GM18951 (cell line): ENCODE measurements at regions not wholly inside any gene's neighbourhood (a gene's known extent, or its start where the extent isn't known, plus 50 kb on each side); places are given as distances from the start of the nearest gene placed in this dataset.

ENCODE experiments used
- POLR2A ChIP-seq: IDR thresholded peaks from 4 replicates; pipeline ENCODE4 v1.6.1; 2011; ENCODE audit warnings: mild to moderate bottlenecking; ENCODE audit not compliant: insufficient read length, insufficient read depth; ENCODE audit errors: extremely low read depth
- in situ Hi-C: fragments of 300-500 bp; cut with MboI; formaldehyde crosslinking; loops from one replicate; pipeline ENCODE4 v1.12.0; 2022; ENCODE audit warnings: low sequenced_read_pairs, mixed read lengths, inconsistent platforms; ENCODE audit not compliant: unreplicated experiment

DNA sequence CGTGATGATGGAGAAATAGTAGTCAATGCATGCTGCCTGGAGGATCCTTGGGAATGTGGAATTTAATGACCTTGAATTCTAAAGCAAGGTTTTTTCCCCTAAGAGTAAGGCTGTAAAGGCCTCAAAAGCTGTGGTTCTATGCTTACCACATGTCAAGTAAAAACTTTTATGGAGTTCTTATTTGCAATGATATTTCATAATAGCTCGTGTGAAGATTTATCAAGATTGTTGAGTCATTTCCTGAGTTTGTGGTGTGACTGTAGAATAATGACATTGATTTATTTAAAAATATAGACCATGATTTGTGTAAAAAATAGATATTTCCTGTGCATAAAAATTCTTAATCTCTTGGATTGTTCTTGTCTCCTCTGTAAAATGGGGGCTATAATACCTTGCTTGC is 67.5 kb upstream of the SORCS1 start:
- in situ Hi-C loops, result no loop called here
- no peak for TF ChIP-seq POLR2A

DNA sequence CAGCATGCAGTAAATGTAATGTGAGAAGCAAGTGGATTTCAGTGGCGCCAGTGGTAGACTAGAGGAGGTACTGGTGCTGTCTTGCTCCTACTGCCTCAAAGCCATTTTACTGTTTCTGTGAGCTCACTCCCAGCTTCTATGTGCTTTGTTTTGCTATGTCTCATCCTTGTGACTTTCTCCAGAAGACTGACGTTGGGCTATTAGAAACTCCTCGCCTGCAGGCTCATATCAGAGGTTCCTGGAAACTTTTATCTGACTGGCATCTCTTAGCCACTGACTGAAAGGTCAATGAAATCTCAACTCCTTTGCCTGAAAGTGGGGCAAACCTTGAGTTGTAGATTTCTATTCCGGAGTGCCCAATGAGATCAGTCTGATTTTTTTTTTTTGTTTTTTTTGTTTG is 66.4 kb upstream of the SORCS1 start:
- in situ Hi-C loops, result no loop called here
- TF ChIP-seq POLR2A, result no peak

DNA sequence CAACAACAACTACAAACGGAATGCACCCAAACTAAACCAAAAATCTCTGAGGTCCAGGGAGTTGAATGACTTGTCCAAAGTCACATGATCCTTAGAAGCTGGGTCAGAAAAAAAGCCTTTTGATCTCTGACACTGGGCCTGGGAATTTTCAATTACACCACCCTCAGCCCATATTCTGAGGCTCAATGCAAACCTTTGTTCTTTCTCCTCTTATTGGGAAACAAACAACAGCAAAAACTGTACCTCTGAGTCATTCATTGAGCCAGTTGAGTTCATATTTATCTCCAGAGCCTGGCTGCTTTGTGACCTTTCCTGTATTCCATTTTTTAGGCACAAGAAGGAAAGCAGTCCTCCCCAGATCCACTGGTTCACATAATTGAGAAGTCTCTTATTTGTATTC is 51.2 kb upstream of the SORCS1 start:
- TF ChIP-seq POLR2A, result no peak
- in situ Hi-C loops, result no loop called here
